ENCODE measurements at regions not wholly inside any gene's neighbourhood (a gene's known extent, or its start where the extent isn't known, plus 50 kb on each side); places are given as distances from the start of the nearest gene placed in this dataset.

GRCh38 chr10:54880996-54881395, 80.0 kb upstream of the PCDH15 start:
- 62% methylated on average over 5 of the region's 5 CpGs for whole genome bisulfite sequencing
- H3K4me3 ChIP-seq (ENCODE audit: low read depth, low read length), result no peak overlapping the region
- no peaks in the 10 kb centered on the region for H3K36me3 ChIP-seq (ENCODE audit: insufficient read depth)
- DNase-seq (ENCODE audit: extremely low spot score), result no peak
- H3K4me1 ChIP-seq (ENCODE audit: insufficient read depth), result no peaks in the 10 kb centered on the region
- H3K27ac ChIP-seq (ENCODE audit: low read depth), result no peak overlapping the region

- no peaks in the 10 kb centered on the region for H3K4me1 ChIP-seq (ENCODE audit: insufficient read depth)
- no peaks in the 10 kb centered on the region for H3K36me3 ChIP-seq (ENCODE audit: insufficient read depth)
- H3K27ac ChIP-seq (ENCODE audit: low read depth), result no peak overlapping the region
- no peak overlapping the region for H3K4me3 ChIP-seq (ENCODE audit: low read depth, low read length)
- no peak for DNase-seq (ENCODE audit: extremely low spot score)
Observed at GRCh38 chr10:54869022-54869421, 68.0 kb upstream of the PCDH15 start.

GRCh38 chr10:54866666-54867065, 65.6 kb upstream of the PCDH15 start:
- no peak overlapping the region for H3K27ac ChIP-seq (ENCODE audit: low read depth)
- DNase-seq (ENCODE audit: extremely low spot score), result no peak
- H3K36me3 ChIP-seq (ENCODE audit: insufficient read depth), result no peaks in the 10 kb centered on the region
- H3K4me3 ChIP-seq (ENCODE audit: low read depth, low read length), result no peak overlapping the region
- H3K4me1 ChIP-seq (ENCODE audit: insufficient read depth), result no peaks in the 10 kb centered on the region

- no peak for DNase-seq (ENCODE audit: extremely low spot score)
- no peak overlapping the region for H3K27ac ChIP-seq (ENCODE audit: low read depth)
- 90% methylated on average over 3 of the region's 3 CpGs for WGBS
- H3K4me1 ChIP-seq (ENCODE audit: insufficient read depth), result no peaks in the 10 kb centered on the region
- H3K36me3 ChIP-seq (ENCODE audit: insufficient read depth), result no peaks in the 10 kb centered on the region
- H3K4me3 ChIP-seq (ENCODE audit: low read depth, low read length), result no peak overlapping the region
Observed at GRCh38 chr10:54854843-54855242, 53.8 kb upstream of the PCDH15 start.

- H3K27ac ChIP-seq (ENCODE audit: low read depth), result no peak overlapping the region
- 85% methylated on average over 3 of the region's 3 CpGs for WGBS
- DNase-seq (ENCODE audit: extremely low spot score), result no peak
- H3K4me1 ChIP-seq (ENCODE audit: insufficient read depth), result no peaks in the 10 kb centered on the region
- H3K4me3 ChIP-seq (ENCODE audit: low read depth, low read length), result no peak overlapping the region
- H3K36me3 ChIP-seq (ENCODE audit: insufficient read depth), result no peaks in the 10 kb centered on the region
Observed at GRCh38 chr10:54854389-54854788, 53.4 kb upstream of the PCDH15 start.

- H3K36me3 ChIP-seq (ENCODE audit: insufficient read depth), result no peaks in the 10 kb centered on the region
- WGBS, result 95% methylated on average over 6 of the region's 6 CpGs
- H3K4me1 ChIP-seq (ENCODE audit: insufficient read depth), result no peaks in the 10 kb centered on the region
- H3K27ac ChIP-seq (ENCODE audit: low read depth), result no peak overlapping the region
- H3K4me3 ChIP-seq (ENCODE audit: low read depth, low read length), result no peak overlapping the region
- DNase-seq (ENCODE audit: extremely low spot score), result no peak
Observed at GRCh38 chr10:54853883-54854282, 52.9 kb upstream of the PCDH15 start.

Measured in urinary bladder (tissue), 3 donors.